EH (cell line): ENCODE measurements at regions not wholly inside any gene's neighbourhood (a gene's known extent, or its start where the extent isn't known, plus 50 kb on each side); places are given as distances from the start of the nearest gene placed in this dataset.

Experiments
- DNase-seq: peaks from one replicate; pipeline ENCODE4 v3.0.0-alpha.2; 2015; ENCODE audit warnings: low read depth

DNA sequence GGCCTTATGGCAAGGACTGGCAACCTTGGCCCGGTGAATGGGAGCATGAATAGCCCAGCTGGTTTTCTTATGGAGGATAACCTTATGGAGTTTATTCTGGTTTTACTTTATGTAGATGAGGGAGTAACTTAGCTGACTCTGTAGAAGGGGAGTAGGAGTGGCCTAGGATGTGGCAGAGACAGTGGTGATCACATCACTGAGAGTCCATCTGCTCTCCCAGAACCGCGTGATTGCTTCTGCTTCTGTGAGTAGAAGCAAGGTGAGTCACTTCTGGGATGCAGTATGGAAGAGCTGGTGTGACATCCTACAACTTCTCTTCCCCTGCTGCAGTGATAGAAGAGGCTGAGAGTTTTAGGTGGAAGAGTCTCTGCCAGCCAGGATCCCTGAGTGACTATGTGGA, 129.2 kb downstream of the RPS24 start:
- peak; percentile 11 for DNase-seq

DNA sequence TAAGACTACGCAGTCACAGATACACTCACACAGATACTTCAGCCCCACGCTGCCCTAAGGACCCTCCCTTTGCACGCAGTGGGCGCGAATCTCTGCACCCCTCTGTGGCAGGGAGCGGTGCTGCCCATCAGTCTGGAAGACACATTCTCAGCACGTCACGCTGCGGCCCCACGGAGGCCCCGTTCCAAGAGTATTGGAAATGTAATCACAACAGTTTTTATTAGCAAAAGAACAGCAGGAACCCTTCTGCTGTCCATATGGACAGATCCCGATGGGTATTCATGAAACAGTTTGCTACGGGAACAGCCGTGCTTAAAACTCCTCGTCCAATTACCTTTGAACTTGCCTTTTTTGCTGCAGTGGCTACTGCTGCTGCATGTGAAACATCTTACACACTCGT, 131.0 kb downstream of the RPS24 start:
- no peak for DNase-seq

DNA sequence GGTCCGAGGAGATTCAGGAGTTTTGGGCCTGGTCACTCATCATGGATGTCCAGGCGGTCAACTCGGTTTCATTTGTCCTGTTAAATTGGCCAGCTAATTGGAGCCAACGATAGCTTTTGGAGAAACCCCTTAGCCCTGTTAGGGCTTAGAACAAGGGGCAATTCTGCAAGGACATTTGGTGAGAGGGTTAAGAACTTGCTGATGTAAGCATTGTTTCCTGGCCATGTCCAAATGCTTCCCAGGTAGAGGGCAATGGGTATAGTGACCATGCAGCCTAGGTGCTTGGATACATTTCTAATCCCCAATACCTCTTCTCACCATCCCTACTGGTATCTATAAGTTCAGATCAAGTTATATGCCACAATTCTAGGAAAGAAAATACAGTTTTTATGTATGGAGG, 131.5 kb downstream of the RPS24 start:
- no peak for DNase-seq

DNA sequence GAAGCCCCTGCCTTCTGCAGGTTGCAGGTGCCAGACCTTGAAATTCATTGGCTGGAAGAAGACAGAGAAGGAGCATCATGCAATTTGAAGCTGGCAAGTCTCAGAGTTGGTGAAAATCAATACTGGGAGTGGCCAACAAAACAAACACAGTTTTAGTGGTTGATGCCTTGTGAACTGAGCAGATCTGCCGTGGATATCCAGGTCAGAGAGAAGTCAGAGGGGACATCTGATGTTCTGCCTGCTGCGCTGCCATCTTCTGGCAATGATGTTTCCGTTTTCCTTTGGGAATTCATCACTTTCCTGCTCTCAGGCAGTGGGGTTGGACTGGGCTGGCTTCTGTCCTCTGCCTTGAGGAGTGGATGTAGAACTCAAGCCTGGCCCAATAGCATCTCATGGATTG, 132.0 kb downstream of the RPS24 start:
- DNase-seq = peak; percentile 30

DNA sequence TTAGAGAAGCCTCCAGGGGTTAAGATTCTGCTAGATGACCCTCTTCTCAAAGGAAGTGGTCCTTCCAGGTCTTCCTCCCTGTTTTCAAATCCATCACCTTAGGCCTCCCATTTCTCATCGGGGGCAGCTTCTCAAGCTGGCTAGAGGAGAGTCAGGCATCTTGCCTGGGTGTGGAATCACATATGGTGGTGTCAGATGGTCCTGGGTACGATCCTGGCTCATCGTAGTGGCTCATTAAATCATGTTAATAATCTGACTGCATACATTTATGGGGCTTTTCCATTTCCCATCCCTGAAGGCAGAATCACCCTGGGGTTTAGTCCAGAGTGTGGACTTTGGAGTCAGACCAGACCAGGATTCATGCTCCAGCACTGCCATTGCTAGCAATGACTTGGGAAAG, 132.6 kb downstream of the RPS24 start:
- no peak for DNase-seq

DNA sequence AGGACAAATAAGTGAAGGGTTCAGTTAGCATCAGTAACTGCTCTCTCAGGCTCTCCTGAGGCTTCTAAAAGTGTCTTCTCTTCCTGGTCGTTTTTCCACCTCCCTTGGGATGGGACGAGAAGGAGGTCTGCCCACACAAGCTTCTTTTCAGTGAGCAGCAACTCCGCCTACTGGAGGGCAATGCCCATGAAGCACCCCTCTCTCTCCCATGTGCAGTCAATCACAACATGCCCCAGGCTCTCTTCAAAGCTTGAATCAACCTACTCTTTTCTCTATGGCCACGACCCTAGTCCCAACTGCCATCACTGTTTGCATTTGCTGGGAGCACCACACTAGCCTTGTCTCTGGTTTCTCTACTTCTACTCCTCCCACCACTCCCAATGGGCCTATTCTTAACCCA, 135.6 kb downstream of the RPS24 start:
- DNase-seq = no peak

DNA sequence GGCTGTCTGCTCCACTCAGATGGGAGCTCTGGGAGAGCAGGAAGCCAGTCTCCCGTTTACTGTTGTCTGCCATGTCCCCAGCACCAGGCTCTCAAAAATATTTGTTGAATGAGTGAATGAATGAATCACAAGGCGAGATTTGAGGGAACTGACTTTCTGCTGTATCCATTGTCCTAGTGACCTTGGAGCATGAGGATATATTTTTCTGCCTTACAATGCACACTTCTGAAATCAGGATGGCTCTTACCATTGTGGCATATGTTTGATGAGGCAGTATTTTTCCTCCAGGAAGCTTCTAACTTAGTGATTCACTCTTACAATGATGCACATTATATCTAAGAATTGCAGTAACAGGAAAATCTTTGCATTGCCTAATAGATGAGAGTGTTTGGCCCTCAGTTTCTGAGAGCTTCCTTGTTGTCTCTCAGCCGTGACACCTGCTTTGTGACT, 136.4 kb downstream of the RPS24 start:
- DNase-seq = peak; percentile 76

DNA sequence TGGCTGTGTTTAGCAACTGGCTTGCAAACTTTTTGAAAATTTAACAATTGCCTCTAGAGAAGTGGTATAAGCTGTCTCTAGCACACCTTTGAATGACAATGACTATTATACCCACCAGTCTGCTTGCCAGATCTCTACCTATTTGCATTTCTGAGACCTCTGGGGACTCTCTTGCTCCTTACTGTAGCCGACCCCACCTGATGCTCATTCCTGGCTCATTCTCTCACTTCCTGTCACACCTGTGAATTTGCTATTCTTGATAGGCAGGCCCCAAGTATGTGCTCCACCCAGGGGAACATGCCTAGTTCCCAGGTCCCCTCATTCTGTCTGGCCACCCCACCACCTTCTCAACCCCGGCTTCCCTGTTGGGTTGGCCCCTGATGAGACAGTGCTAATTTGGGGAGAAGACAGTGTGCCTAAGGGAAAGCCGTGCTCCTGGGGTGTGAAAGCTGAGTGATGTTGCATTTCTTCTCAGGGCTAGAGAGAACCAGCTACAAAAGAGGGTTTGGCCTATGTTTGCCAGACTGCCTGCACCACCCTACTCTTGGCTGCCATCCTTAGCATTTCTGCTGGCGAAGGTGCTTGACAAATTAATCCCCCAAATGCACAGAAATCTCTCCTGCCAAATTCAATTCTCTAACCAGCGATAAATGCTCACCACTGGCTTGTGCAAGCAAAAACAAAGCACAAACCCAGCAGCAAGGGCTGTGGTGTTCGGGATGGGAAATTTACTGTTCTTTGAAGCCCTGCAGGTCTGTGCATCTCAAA, 138.2 kb downstream of the RPS24 start:
- no peak for DNase-seq

DNA sequence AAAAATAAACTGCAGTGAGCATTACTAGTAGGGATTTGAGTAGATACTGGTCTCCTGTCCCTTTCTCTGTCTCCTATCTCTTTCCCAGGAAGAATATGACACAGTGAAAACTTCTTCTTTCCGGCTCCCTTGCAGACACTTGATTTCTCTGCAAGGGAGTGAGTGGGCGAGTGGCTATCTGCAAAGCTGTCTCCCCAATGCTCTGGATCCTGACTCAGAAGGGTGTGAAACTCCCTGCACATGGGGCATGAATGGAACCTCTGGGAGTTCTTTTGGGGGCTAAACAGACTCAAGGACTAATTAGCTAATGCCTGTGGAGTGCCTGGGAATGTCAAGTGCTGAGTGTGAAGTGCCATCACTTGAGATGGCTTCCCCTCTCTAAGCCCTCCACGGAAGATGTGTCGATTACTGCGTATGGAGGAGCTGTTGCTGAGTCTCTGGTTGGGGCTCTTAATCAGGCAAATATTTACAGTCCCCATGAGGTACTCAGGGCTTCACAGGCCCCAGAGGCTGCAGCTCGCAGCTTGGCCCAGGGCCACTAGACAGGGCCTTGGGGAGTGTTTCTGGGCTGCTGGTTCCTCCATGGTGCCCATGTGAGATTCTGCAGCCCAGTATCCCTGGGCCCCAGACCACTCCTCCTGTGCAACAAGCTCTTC, 139.8 kb downstream of the RPS24 start:
- no peak for DNase-seq

DNA sequence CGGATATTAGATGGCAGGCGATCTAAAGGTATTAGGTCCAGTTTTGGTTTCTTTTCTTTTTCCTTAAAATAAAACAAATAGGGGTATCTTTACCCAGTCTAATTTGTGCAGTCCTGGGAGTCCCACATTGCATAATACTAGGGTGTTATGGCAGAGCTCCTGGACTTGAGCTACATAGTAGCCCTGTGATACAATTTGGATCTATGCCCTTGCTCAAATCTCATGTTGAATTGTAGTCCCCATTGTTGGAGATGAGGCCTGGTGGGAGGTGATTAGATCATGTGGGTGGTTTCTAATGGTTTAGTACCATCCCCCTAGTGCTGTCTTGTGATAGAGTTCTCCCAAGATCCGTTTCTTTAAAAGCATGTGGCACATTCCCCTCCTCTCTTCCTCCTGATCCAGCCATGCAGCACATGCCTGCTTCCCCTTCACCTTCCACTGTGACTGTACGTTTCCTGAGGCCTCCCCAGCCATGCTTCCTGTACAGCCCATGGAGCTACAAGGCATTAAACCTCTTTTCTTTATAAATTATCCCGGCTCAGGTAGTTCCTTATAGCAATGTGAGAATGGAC, 141.9 kb downstream of the RPS24 start:
- DNase-seq = no peak

DNA sequence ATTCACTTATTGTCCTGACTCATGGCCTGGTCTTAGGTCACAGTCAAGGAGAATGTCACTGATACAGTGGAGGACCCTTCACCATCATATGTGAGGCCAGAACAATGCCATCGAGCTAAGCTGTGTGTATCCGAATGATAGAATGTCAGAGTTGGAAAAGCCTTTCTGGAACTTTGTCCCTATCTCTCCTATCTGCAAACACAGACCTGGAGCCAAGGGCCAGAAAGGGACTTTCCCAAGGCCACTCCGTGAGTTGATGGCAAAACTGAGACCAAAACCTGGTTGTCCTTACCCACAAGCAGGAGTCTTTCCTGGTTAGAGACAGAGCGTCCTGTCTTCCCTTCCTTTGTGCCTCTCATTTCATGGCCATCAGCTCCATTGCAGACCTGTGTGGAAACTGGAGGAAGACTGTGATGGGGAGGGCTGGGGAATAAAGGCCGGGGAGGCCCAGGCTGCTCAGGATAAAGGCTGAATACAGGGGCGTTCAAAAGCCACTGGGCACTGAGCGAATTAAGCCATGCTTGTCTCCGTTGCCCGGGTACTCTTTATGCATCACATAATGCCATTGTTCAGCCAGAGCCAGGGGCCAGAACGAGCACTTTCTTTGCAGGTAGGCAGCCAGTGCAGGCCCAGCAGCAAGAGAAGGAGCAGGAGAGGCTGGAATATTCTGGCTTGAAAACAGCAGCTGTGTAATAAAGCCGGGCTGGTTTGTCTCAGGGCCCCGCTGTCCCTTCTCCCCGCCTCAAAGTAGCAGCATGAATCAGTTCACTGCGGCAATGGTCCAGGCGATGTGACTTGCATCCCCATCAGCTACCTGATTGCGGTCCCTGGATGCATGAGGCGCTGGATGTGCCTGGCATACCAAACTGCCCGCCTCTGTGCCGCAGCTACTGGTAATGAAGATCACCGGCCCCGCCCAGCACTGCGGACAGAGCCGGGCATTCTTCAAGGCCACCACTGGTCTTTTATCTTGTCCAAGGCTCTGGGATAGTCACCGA, 143.0 kb downstream of the RPS24 start:
- no peak for DNase-seq

DNA sequence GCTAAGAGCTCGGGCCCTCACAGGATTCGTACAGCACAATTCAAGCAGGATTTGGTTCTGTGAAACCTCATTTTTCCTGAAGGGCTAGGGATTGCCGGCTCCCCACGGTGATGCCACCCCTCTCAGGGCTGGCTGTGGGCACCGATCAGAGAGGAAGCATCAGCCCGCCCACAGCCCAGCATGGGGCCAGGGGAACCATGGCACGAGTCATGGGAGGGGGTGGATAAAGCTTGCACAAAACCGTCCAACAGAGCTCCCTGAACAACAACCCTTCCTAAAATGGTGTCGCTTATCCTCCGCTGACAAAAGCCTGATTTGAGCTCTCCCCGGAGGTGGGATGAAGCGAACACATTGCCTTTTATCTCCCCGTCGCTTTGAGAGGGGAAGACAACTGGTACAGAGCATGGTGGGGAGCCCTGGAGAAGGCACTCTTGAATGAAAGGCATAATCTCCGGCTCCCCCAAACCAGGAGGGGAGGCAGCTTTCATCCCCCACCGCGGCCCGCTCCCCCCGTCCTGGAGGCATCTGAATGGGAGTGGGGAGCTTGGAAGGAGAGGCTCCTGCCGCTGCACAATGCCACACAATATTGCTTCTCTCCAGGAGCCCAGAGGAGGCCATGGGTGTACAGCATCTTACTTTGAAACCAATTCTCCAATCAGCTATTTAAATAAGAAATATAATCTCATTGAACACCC, 144.0 kb downstream of the RPS24 start:
- DNase-seq = no peak

DNA sequence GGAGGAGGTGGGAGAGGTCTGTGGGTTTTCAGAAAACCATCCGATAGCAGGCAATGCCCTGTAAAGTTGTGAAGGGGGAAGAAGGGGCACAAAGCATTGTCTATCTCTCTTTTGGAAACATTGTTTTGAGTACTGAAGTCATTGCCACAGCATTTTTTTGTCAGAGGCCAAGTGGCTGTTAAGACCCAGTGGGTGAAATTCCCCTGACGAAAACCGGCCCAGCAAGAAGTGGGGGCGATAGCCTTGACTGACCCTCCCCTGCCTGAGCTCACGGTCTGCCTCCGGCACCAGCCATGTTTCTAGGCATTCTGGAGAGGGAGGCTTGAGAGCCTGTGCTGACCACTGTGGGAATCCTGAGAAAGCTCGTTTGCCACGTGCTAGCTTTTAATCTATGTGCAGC, 144.7 kb downstream of the RPS24 start:
- DNase-seq = no peak

DNA sequence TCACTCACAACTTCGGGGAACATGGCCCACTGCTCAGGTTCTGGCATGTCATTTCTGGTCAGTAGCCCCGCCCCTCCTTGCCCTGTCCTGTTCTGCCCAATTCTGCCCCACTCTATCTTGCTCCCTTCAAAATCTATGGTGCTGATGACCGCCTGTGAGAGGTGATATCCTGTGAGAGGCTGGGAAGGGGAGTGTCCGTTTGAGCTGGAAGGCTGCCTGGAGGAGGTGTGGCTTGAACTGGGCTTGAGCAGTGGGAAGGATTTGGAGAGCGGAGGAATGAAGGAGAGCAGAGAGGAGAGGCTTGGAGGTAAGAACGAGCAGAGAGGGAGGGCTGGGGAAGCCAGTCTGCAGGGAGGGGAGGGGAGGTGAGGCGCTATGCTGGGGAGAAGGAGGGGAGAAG, 145.3 kb downstream of the RPS24 start:
- DNase-seq = peak; percentile 56

DNA sequence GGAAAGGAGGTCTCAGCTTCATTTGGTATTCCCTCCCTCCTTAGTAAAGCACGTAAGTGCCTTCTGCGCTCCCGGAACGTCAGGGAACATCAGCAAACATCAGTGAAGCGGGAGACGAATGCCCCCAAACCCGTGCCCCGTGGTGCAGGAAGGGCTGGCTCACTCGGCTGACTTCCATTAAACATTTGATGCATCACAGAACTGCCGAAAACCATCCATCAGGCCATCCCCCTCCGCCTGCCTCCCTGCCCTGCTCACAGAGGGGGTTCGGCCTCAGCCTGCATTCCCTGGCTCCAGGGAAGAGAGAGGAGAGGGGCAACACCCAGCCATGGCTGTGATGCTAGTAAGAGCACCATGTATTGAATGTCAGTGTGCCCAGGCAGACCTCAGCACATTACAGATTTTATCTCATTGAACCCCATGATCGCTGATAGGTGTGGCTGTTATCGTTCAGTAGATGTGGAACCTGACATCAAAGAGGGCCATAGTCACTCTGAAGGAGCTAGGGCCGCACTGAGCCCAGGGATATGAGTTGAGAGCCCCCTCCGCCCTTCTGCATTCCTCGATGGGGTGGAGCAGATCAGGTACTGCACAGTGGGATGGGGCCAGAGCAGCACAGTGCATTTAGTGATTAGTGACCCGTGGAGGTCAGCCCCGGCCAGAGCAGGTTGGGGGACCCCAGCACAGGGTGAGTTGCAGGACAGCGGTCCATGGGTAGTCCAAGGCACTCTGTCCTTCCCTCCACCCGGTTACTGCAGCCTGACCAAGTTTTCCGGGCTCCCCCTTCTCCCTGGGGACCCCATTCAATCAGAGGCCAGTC, 146.4 kb downstream of the RPS24 start:
- DNase-seq = no peak

DNA sequence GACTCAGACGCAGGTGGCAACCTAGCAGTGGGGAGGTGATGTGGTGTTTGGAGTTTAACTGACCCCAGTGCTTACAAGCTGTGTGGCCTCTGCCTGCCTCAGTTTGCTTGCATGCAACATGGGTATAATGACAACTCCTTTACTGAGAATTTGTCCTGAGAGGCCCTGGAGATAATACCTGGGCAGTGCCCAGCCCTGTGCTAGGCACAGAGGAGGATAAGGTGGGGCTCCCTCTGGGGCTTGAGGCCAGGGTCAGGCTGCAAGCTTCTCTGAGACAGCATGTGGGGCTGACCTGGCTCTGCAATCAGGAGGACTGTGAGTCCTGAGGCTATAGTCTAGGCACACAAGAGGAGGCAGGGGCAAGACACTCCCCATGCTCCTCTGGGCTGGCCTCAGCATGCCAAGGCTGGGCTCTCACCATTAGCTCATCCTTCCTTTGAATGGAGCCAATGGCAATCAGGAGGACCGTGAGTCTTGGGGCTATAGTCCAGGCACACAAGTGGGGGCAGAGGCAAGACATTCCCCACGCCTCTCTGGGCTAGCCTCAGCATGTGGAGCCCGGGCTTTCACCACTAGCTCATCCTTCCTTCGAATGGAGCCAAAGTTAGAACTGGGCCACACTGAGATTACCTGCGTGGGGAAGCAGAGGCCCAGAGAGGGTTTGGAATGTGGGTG, 147.9 kb downstream of the RPS24 start:
- DNase-seq = no peak

DNA sequence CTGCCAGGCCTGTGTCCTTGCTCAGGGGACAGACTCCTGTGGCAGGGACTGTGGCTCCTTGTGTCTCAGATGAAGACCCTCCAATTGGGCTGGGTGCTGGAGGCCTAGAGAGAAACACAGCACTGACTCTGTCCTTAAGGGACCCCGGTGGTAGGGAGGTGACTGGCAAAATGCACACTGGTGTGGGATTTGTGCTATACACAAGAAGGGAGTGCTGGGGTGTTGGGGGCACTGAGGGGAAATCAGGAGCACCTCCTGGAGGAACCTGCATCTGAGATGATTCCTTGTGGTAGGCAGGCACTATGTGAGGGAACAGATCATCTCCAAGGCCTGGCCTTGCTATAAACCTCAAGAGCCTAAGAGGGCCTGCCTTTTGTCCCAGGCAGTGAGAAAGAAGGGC, 149.2 kb downstream of the RPS24 start:
- DNase-seq = no peak

DNA sequence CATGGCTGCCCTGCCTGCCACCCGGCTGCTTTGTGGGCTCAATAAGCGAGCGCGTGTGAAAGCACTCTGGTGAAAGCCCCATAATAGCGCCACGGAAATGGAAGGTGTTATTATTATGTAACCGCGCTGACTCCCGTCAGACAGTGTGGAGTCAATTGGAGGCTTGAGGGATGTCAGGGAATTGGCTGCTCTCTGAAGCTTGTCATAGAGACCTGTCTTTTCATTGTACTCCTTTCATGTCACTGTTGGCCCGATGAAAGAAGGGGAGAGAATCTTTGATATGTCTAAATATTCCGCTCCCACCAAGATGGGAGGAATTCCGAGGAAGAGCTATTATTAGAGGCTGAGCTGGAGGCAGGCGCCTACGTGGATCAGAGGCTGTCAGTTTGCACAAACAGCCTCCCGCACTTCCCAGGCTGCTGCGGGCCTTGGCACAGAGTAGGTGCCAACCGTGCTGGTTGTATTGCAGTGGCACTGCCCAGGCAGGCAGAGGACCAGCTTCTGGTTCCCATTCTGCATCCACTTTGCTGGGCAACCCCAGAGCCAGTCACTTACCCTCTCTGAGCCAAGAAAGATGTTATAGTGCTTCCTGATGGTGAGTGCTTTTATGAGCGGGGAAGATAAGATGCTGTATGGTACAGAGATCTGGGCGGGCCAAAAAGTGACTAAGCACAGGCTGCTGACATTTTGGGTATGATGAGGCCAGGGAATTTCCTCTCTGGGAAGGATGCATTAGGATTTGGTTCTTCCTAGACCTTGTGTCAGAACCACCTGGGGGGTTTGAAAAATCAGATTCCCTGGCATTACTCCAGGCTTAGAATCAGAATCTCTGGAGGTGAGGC, 151.4 kb downstream of the RPS24 start:
- DNase-seq = no peak

DNA sequence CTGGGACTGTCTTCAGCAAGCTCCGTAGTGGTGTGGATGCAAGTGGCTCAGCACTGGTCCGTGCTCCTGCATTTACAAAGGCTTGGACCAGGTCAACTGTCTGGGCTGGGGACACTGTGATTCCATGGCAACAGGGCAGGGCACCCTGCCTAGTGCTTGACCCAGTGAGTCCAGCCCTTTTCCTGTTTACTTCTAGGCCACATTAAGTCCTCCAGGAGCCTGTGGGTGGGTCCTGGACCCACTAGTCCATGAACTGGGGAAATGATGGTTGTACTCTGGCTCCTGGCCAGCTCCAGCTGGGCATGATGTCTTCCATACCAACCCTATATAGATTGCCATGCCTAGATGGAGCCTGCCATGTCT, 152.0 kb downstream of the RPS24 start:
- no peak for DNase-seq
